ENCODE measurements at regions not wholly inside any gene's neighbourhood (a gene's known extent, or its start where the extent isn't known, plus 50 kb on each side); places are given as distances from the start of the nearest gene placed in this dataset.

DNA sequence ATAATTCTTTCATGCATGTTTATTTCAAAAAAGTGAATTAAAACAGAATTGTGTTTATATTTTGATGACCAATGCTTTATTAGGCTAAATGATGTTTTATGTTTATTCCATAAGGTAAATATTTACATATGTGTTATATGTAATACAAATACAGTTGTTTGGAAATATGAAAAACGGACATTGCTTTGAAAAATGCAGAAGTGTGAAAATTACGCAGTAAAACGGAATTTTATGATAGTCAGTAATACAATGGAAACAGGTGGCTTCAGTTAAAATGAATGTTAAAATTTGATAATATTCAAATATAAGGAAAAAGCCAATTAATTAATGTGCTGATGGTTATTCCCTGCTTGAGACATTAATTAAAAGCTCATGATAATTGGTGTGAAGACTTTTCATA is 1633.8 kb downstream of the MAT2B start:
- no peak for TF ChIP-seq POLR2A (IDR thresholded peaks at IDR 0.05)
- TF ChIP-seq, protein P1, sequence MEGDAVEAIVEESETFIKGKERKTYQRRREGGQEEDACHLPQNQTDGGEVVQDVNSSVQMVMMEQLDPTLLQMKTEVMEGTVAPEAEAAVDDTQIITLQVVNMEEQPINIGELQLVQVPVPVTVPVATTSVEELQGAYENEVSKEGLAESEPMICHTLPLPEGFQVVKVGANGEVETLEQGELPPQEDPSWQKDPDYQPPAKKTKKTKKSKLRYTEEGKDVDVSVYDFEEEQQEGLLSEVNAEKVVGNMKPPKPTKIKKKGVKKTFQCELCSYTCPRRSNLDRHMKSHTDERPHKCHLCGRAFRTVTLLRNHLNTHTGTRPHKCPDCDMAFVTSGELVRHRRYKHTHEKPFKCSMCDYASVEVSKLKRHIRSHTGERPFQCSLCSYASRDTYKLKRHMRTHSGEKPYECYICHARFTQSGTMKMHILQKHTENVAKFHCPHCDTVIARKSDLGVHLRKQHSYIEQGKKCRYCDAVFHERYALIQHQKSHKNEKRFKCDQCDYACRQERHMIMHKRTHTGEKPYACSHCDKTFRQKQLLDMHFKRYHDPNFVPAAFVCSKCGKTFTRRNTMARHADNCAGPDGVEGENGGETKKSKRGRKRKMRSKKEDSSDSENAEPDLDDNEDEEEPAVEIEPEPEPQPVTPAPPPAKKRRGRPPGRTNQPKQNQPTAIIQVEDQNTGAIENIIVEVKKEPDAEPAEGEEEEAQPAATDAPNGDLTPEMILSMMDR (IDR thresholded peaks at IDR 0.05 in 8 of 11, conservative IDR thresholded peaks at IDR 0.05 in 3 of 11): no peak
- no peak for TF ChIP-seq POLR2AphosphoS5 (IDR thresholded peaks at IDR 0.05)
- no peak overlapping the region for H3K27ac ChIP-seq
- H3K36me3 ChIP-seq: no peaks in the 10 kb centered on the region
- no peaks in the 10 kb centered on the region for H3K9me3 ChIP-seq
- intact Hi-C loops (cut with DNase I; ENCODE audit: low total_unique reads): no loop called here
- H3K4me3 ChIP-seq: no peak overlapping the region
- no peak for DNase-seq
- WGBS, 5 donors: 47 to 75% (median 56%) methylated on average over 3 of the region's 3 CpGs
- no peaks in the 10 kb centered on the region for H3K27me3 ChIP-seq (replicated peaks in 1 of 7)
- no peaks in the 10 kb centered on the region for H3K4me1 ChIP-seq

DNA sequence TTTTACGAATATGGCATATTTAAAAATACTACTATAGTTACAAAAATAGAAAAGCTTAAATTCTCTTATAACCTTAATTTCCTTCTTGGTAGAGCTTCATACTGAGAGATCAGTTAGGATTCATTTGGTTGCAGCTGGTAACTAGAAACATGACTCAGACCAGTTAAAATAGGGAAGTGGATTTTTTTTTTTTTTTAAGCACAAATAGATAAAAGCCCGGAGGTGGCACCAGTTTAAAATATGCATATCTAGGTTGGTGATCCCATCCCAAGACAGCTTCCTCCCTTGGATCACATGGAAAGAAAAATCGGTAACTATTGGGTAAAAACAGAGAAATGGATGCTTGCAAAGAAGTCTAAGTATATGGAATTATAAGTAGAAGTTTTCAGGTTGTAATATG is 1634.3 kb downstream of the MAT2B start:
- no peaks in the 10 kb centered on the region for H3K27me3 ChIP-seq (replicated peaks in 1 of 7)
- H3K27ac ChIP-seq: no peak overlapping the region
- no peaks in the 10 kb centered on the region for H3K36me3 ChIP-seq
- WGBS, 5 donors: 39 to 48% (median 41%) methylated on average over 3 of the region's 3 CpGs
- no peaks in the 10 kb centered on the region for H3K9me3 ChIP-seq
- H3K4me3 ChIP-seq: no peak overlapping the region
- intact Hi-C loops (cut with DNase I; ENCODE audit: low total_unique reads): no loop called here
- H3K4me1 ChIP-seq: no peaks in the 10 kb centered on the region
- no peak for DNase-seq
- TF ChIP-seq POLR2A (IDR thresholded peaks at IDR 0.05) (no peak), POLR2AphosphoS5 (IDR thresholded peaks at IDR 0.05) (no peak)
- TF ChIP-seq, protein P1 (IDR thresholded peaks at IDR 0.05 in 8 of 11, conservative IDR thresholded peaks at IDR 0.05 in 3 of 11): no peak

DNA sequence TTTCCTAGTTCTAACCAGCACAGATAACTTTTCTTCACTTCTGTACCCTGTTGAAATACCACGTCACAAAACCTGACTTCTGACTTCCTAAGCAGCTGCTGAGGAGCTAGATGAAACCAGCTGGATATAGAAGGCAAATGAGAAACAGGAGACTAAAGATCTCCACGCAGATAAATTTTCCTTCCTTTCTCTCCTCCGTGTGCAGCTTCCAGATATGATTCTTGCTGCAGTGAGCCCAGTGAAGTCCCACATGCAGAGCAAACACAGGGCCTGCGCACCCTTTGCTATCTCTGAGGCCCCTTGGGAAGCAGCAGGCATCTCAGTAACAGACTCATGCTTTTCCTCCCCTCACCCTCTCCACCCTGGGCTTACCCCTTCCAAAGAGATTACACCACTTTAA is 1638.3 kb downstream of the MAT2B start:
- DNase-seq: no peak
- Histone ChIP-seq H3K27ac (no peak overlapping the region), H3K4me1 (no peaks in the 10 kb centered on the region), H3K36me3 (no peaks in the 10 kb centered on the region), H3K9me3 (no peaks in the 10 kb centered on the region), H3K4me3 (no peak overlapping the region), H3K27me3 (replicated peaks in 1 of 7) (no peaks in the 10 kb centered on the region)
- TF ChIP-seq, protein P1 (IDR thresholded peaks at IDR 0.05 in 8 of 11, conservative IDR thresholded peaks at IDR 0.05 in 3 of 11): no peak
- TF ChIP-seq POLR2AphosphoS5 (IDR thresholded peaks at IDR 0.05) (no peak), POLR2A (IDR thresholded peaks at IDR 0.05) (no peak)
- intact Hi-C loops (cut with DNase I; ENCODE audit: low total_unique reads): no loop called here
- WGBS, 5 donors: 22 to 33% (median 27%) methylated on average over 4 of the region's 4 CpGs

DNA sequence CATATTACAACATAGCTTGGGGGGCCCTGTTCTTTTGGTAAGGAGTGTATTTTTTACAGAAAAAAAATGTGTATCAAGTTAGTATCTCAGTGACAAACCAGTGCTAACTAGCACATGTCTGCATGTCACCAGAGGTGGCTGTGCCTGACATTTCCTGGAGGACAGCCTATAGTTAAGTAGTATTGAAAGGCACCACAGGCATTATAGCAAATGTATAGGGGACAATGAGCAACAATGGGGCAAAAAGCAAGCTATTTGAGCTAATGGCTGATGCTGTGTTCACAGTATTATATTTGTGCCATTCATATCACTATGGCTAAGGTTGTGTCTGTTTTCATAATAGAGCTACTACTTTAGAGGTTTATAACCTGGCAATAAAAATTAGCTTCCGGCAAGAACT is 1644.0 kb downstream of the MAT2B start:
- Histone ChIP-seq H3K9me3 (no peaks in the 10 kb centered on the region), H3K27me3 (replicated peaks in 1 of 7) (no peaks in the 10 kb centered on the region), H3K36me3 (no peaks in the 10 kb centered on the region), H3K27ac (no peak overlapping the region), H3K4me1 (no peaks in the 10 kb centered on the region), H3K4me3 (no peak overlapping the region)
- 92 to 97% (median 94%) methylated on average over 1 of the region's 1 CpG for WGBS, 5 donors
- TF ChIP-seq POLR2A (IDR thresholded peaks at IDR 0.05) (no peak), POLR2AphosphoS5 (IDR thresholded peaks at IDR 0.05) (no peak)
- TF ChIP-seq, protein P1 (IDR thresholded peaks at IDR 0.05 in 8 of 11, conservative IDR thresholded peaks at IDR 0.05 in 3 of 11): no peak
- intact Hi-C loops (cut with DNase I; ENCODE audit: low total_unique reads): no loop called here
- no peak for DNase-seq
